Keratinocyte (primary cell): ENCODE measurements at regions not wholly inside any gene's neighbourhood (a gene's known extent, or its start where the extent isn't known, plus 50 kb on each side); places are given as distances from the start of the nearest gene placed in this dataset.

Experiments
- EZH2 ChIP-seq: IDR thresholded peaks from one replicate; pipeline ENCODE4 v1.6.1; 2012; ENCODE audit warnings: inconsistent platforms, mild to moderate bottlenecking, low read length, moderate library complexity
- TF ChIP-seq, protein P1 (sequence below), 3 experiments: IDR thresholded peaks in 1 of 3; conservative IDR thresholded peaks in 1 of 3; optimal IDR thresholded peaks in 1 of 3; 2 replicates in 2 of 3; 3 replicates in 1 of 3; pipeline versions ENCODE3 to v1.5.1; 2011; ENCODE audit warnings: low read length in 3 of 3, mild to moderate bottlenecking in 3 of 3, moderate library complexity in 2 of 3, control low read depth in 1 of 3, inconsistent platforms in 1 of 3; ENCODE audit not compliant: insufficient read depth in 2 of 3; ENCODE audit errors: extremely low read depth in 1 of 3

DNA sequence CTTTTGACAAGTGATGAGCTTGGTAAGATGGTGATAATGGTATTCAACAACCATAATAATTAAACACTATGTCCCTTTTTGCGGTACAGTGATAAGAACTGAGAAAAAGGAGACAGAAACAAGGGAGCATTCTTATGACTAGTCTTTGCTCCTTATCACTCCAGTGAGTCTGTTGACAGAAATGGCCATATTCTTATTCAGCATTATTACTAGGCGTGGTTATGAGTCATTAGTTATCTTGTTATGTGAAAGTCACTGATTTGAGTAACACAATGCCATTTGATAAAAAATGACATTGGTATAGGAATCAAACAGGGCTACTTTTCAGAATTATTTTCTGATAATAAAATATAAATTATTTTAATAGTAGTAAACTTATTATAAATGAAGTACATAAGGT, 193.5 kb downstream of the C3orf38 start:
- TF ChIP-seq, protein P1, sequence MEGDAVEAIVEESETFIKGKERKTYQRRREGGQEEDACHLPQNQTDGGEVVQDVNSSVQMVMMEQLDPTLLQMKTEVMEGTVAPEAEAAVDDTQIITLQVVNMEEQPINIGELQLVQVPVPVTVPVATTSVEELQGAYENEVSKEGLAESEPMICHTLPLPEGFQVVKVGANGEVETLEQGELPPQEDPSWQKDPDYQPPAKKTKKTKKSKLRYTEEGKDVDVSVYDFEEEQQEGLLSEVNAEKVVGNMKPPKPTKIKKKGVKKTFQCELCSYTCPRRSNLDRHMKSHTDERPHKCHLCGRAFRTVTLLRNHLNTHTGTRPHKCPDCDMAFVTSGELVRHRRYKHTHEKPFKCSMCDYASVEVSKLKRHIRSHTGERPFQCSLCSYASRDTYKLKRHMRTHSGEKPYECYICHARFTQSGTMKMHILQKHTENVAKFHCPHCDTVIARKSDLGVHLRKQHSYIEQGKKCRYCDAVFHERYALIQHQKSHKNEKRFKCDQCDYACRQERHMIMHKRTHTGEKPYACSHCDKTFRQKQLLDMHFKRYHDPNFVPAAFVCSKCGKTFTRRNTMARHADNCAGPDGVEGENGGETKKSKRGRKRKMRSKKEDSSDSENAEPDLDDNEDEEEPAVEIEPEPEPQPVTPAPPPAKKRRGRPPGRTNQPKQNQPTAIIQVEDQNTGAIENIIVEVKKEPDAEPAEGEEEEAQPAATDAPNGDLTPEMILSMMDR (optimal IDR thresholded peaks at IDR 0.05 in 1 of 3, IDR thresholded peaks at IDR 0.05 in 1 of 3, conservative IDR thresholded peaks at IDR 0.05 in 1 of 3; ENCODE audit: extremely low read depth in 1 of 3, insufficient read depth in 2 of 3, low read length in 3 of 3), result no peak
- no peak for TF ChIP-seq EZH2
